GM19240 (cell line): ENCODE measurements at regions not wholly inside any gene's neighbourhood (a gene's known extent, or its start where the extent isn't known, plus 50 kb on each side); places are given as distances from the start of the nearest gene placed in this dataset.
A peak's percentile ranks its signal among the peaks of the same experiment; 100 is the strongest.
"Not testable (repeated sequence)": the region's sequence is repeated elsewhere in the genome, so short reads cannot be mapped to it uniquely, and the experiment has no call there.

ENCODE experiments used
- DNase-seq: peaks from one replicate; pipeline ENCODE4 v3.0.0; 2011; ENCODE audit warnings: low spot score; ENCODE audit not compliant: insufficient read length

DNA sequence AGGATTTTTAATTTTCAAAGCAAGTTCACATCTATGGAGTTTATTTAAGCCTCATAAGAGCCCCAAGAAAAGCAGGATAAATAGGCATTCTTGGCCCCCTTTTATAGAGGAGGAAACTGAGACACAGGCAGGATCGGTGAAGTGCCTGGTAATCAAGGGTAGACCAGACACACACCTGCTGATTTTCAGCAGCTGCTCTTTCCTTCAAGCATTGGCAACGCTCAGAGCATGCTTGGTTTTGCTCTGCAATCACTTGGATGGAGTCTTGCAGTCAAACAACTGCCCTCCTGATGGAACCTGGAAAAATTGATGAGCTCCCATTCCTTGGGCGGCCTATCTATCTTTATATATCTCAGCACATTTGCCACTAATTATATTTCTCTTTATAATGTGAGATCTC lies 478.9 kb upstream of the CAMK1G start:
- DNase-seq = no peak

GRCh38 chr1:209105701-209106100 lies 477.8 kb upstream of the CAMK1G start:
- DNase-seq = no peak

- DNase-seq = no peak
Observed at GRCh38 chr1:209106237-209106741, 477.2 kb upstream of the CAMK1G start.

DNA sequence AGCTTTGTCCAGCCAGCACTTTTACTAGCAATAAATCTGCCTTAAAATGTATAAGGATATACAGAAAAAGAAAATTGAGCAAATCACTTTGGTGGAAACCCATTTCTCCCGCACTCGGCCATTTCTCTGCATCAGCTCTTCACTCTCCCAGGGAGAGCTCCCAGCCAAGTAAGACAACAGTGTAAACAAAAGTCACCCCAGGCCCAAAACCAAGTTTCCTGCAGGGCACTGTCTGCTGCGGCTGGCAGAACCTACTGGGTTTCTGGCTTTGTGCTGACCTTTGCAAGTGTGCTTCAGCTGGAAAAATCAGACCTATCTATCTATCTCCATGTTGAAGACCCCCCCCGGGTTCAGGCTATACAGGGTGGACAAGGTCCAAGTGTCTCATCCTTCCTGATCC lies 476.7 kb upstream of the CAMK1G start:
- DNase-seq = no peak

- no peak for DNase-seq
Observed at GRCh38 chr1:209107535-209107934, 476.0 kb upstream of the CAMK1G start.

DNA sequence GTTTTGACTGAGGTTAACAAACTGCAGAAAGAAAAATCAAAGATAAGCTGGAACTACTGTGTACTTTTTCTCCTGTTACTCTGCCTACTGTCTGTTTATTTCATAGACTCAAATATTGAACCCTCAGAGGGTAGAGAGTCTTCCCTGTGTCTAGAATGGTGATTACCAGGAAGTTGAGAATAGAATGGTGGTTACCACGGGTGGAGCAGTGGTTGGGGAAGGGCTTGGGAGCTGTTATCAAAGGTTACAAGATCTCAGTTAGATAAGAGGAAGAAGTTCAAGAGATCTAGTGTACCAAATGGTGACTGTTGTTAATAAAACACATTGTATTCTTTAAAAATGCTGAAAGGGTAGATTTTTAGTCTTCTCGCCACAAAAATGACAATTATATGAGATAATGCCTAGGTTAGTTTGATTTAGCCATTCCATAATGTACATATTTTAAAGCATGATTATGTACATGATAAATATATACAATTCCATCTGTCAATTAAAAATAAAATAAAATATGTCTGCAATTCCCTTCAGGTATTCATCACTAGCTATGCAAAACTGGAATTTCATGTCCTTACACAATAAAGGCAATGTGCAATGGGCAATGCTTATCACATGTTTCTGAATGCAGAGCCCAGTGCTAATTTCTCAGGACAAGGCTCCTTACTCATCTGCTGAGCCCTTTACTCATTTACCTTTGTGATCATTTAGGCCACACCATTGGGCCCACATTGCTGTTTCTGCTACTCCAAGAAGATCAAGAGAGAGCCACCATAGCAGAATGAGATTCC lies 474.3 kb upstream of the CAMK1G start:
- DNase-seq = no peak

GRCh38 chr1:209113521-209113920 lies 470.0 kb upstream of the CAMK1G start:
- DNase-seq = no peak

DNA sequence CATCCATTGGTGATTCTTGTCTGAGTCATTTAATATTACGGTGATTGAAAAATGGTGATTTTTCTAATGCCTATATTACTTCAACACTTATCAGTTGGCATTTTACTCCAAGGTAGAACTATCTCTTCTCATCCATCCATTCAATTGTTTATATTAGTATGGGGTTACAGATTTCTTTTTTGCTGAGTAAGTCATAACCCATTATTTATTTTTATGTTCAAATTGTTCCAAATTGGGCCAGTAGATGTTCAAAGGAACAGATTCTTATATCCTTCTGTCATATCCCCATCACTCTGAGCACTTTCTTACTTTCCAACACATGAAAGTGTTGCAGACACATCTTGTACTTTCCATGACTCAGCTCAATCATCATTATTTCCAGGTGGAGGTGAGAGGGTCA lies 466.8 kb upstream of the CAMK1G start:
- DNase-seq = no peak

DNA sequence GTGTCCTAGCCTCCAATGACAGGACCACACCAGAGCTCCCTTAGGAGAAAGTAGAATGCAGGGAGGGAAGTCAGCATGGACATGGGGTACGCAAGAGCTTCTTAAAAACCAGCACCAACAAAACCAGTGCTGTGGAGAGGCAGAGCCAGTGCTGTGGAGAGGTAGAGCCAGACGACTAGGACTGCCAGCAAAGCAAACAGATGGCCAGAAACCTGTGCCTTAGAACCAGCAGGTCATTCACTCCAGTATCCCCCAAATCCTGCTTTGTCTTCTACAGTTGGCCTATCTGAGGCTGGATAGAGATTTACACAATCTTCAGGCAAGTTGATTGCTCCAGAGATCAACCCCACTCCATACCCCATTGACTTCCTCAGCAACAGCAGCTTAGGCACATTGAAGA lies 459.9 kb upstream of the CAMK1G start:
- no peak for DNase-seq

DNA sequence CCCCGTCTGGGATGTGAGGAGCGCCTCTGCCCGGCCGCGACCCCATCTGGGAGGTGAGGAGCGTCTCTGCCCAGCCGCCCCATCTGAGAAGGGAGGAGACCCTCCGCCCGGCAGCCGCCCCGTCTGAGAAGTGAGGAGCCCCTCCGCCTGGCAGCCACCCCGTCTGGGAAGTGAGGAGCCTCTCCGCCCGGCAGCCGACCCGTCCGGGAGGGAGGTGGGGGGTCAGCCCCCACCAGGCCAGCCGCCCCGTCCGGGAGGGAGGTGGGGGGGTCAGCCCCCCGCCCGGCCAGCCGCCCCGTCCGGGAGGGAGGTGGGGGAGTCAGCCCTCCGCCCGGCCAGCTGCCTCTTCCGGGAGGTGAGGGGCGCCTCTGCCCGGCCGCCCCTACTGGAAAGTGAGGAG lies 454.4 kb upstream of the CAMK1G start:
- not testable (repeated sequence) for DNase-seq

DNA sequence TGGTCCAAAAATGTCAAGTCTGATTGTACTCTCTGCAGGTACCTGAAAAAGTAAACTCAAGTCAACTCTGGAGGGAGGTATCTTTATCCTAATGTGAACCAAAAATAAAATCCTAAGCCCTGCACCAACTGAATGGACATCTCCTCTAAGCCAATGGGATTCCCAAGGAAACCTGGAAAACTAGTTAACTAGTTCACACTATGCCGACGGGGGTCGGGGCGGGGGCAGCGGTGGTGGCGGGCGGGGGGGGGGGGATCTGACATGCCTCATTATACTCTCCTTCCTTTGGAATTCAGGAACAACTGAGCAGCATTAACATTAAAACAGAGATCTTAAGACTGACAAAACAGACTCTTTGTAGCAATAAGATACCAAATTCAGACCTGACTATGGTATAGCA lies 452.6 kb upstream of the CAMK1G start:
- DNase-seq = no peak

- no peak for DNase-seq
Observed at GRCh38 chr1:209132736-209133467, 450.6 kb upstream of the CAMK1G start.

- no peak for DNase-seq
Observed at GRCh38 chr1:209134001-209134400, 449.5 kb upstream of the CAMK1G start.

GRCh38 chr1:209143916-209144315 lies 439.6 kb upstream of the CAMK1G start:
- no peak for DNase-seq

- DNase-seq = peak; percentile 11
Observed at GRCh38 chr1:209150114-209150513, 433.4 kb upstream of the CAMK1G start.

GRCh38 chr1:209153411-209153810 lies 430.1 kb upstream of the CAMK1G start:
- DNase-seq = no peak

DNA sequence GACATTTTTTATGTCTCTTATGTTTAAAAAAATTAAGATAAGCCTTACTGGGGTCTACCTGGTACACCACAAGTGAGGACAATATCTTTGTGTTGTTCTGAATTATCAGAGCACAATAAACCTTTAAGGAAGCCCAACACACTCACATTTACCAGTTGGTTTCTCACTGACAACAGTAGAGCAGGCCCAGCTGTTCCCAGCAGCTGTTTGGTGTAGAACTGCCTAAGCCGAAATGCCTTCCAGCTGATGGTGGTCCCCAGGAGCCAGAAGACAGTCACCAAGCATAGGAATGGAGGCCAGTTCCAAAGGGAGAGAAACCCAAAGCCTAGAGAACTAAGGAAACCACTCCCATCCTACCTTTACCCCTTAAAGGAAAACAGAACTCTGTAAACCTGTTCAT lies 428.6 kb upstream of the CAMK1G start:
- DNase-seq = no peak

DNA sequence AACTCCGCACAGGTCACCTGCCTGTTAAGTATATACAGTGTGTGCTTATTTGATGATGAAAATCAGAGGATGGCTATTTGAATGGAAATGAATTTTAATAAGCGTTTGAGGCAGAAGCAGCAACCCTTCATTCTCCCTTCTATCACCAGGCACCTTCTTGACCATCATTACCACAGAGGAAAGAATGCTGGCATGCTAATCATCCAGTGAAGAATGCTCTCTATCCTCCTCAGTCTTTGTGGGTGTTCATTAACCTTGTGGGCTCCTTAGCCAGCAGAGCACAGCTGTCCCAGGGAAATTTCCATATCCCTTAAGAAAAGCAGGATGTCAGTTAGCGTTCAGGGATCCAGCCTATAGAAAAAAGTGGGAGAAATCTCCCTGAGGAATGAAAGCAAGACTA lies 428.0 kb upstream of the CAMK1G start:
- DNase-seq = no peak

DNA sequence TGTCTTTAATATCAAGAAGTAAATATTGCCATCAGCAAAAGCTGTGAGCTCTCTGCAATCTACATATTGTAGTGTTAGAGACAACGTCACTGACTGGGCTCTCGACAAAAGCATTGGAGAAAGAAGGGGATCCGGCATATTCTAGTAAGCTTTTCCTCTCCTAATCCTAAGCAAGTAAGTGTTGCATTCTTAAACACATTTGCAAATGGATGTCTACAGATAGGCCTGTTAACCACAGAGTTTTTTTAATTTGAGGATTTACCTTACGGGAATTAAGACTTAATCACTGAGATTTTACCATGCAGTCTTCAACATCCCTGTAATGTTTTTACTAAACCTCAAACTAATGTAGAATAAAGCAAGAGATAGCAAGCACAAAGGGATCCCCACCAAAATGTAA lies 426.5 kb upstream of the CAMK1G start:
- DNase-seq = no peak

DNA sequence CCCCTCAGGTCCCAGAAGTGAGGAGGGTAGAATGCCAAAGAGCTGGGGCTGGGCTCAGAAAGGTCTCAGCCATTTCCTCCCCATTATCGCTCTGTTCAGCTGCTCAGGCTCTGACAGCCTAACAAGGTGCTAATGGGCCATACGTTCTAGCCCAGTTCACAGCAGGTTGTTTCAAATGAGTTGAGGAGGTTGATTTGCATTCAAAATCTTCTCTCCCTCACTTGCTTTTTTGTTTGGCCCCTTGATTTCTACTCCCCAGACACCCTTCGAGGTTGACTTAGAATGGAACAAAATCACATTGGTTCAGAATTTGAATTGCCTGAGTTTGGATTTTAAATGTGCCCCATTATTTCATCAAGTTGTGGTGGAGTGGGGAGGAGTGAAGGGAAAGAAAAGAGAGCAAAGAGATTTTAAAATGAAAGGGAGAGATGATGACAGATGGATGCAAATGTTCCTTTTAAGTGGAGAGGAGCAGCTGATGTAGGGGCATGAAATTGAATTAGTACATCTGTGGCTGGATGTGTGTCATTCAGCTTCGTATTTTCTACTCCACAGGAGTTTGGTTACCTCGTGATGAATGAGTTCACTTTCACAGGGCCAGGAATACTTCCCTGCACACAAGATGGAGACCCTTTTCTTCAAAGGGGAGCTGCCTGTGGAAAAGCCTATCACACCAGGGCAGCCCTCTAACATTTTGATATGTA lies 425.8 kb upstream of the CAMK1G start:
- no peak for DNase-seq

GRCh38 chr1:209158851-209159250 lies 424.7 kb upstream of the CAMK1G start:
- DNase-seq = no peak

DNA sequence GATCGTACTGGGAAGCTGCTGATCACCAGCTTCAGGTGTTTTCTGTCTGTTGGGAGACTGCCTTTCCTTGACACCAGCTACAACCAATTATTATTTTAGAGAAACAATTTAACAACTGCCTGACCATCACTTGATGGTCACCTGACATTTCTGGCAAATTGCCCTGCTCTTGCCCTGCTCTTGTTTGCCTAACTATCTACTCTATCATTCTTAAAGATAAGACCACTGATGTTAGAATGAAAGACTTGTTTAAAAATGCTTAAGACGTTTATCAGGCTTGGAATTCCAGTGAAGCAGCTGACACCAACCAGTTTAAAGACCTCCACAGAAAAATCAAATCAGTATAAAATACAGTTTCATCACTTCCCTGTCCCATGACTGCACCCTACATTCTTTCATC lies 423.3 kb upstream of the CAMK1G start:
- DNase-seq = no peak
